H1 (cell line): ENCODE measurements at regions not wholly inside any gene's neighbourhood (a gene's known extent, or its start where the extent isn't known, plus 50 kb on each side); places are given as distances from the start of the nearest gene placed in this dataset.

ENCODE experiments used
- CTCF ChIA-PET: fragments of 300-600 bp; sonication (Branson Sonifier 250); formaldehyde crosslinking; loops from one replicate; lab custom pipeline; 2021; ENCODE audit not compliant: partially characterized antibody; lab: Charles Lee
- POLR2A ChIA-PET: fragments of 300-600 bp; sonication (Branson Sonifier 250); formaldehyde crosslinking; loops from one replicate; lab custom pipeline; 2021; ENCODE audit warnings: inconsistent platforms; ENCODE audit not compliant: partially characterized antibody; lab: Charles Lee
- DNase-seq, 2 experiments: peaks; one replicate each; pipeline versions ENCODE4 v3.0.0 to v3.0.0-alpha.2; 2010 to 2022; ENCODE audit warnings: low spot score in 2 of 2, low read depth in 1 of 2, mixed read lengths in 1 of 2
- FAIRE-seq: peaks from 2 replicates; lab custom pipeline; 2011; peaks lifted over from hg19 to GRCh38; lab: Jason Lieb, UNC
- H2AFZ ChIP-seq: 2 replicates; pipeline ENCODE4 v1.8.1; 2012; ENCODE audit warnings: low read length, inconsistent platforms
- H2AK5ac ChIP-seq: 2 replicates; pipeline ENCODE4 v1.6.1; 2013; ENCODE audit warnings: low read depth, low read length
- H2BK120ac ChIP-seq: replicated peaks from 2 replicates; pipeline ENCODE3; 2013; ENCODE audit warnings: low read depth, low read length, inconsistent platforms
- H2BK12ac ChIP-seq: 2 replicates; pipeline ENCODE4 v1.6.1; 2013; ENCODE audit warnings: low read depth, low read length
- H2BK15ac ChIP-seq: 2 replicates; pipeline ENCODE4 v1.6.1; 2013; ENCODE audit warnings: low read length
- H2BK20ac ChIP-seq: 2 replicates; pipeline ENCODE4 v1.6.1; 2013; ENCODE audit warnings: low read length
- H2BK5ac ChIP-seq: 2 replicates; pipeline ENCODE4 v1.6.1; 2013; ENCODE audit warnings: low read depth, low read length
- H3K14ac ChIP-seq: 2 replicates; pipeline ENCODE4 v1.6.1; 2013; ENCODE audit warnings: inconsistent platforms; ENCODE audit not compliant: insufficient read length
- H3K18ac ChIP-seq: 2 replicates; pipeline ENCODE4 v1.6.1; 2013; ENCODE audit warnings: low read length; ENCODE audit errors: extremely low read depth
- H3K23ac ChIP-seq: 2 replicates; pipeline ENCODE4 v1.6.1; 2013; ENCODE audit warnings: inconsistent platforms; ENCODE audit not compliant: insufficient read length
- H3K23me2 ChIP-seq: 2 replicates; pipeline ENCODE4 v1.6.1; 2013; ENCODE audit warnings: low read depth, low read length
- H3K27ac ChIP-seq: 2 replicates; pipeline ENCODE4 v1.6.1; 2011; ENCODE audit warnings: low read depth, low read length, inconsistent platforms
- H3K27me3 ChIP-seq, 4 experiments: replicated peaks in 1 of 4; 1 replicate in 1 of 4; 2 replicates in 3 of 4; pipeline versions ENCODE4 v1.6.1 to v1.8.1; 2011 to 2013; ENCODE audit warnings: low read length in 3 of 4, mild to moderate bottlenecking in 3 of 4, inconsistent platforms in 2 of 4, mixed read lengths in 2 of 4, moderate library complexity in 1 of 4; ENCODE audit not compliant: control insufficient read depth in 3 of 4, insufficient read depth in 3 of 4; ENCODE audit errors: extremely low read depth in 1 of 4
- H3K36me3 ChIP-seq, 4 experiments: 2 replicates each; pipeline versions ENCODE4 v1.6.1 to v1.8.1; 2011 to 2013; ENCODE audit warnings: mild to moderate bottlenecking in 4 of 4, low read length in 3 of 4, moderate library complexity in 2 of 4, control low read depth in 1 of 4, inconsistent platforms in 1 of 4; ENCODE audit not compliant: insufficient read depth in 4 of 4, control insufficient read depth in 2 of 4
- H3K4ac ChIP-seq: replicated peaks from 2 replicates; pipeline ENCODE3; 2013; ENCODE audit warnings: low read length, low read depth, mixed read lengths, inconsistent platforms; ENCODE audit not compliant: insufficient read length
- H3K4me1 ChIP-seq, 4 experiments: replicated peaks in 1 of 4; 1 replicate in 1 of 4; 2 replicates in 3 of 4; pipeline versions ENCODE4 v1.6.1 to v1.8.1; 2011 to 2013; ENCODE audit warnings: low read length in 3 of 4, inconsistent platforms in 2 of 4, mixed read lengths in 1 of 4; ENCODE audit not compliant: insufficient read depth in 4 of 4, control insufficient read depth in 3 of 4
- H3K4me2 ChIP-seq, 2 experiments: 2 replicates each; pipeline versions ENCODE4 v1.6.1 to v1.8.1; 2011 to 2013; ENCODE audit warnings: low read depth in 2 of 2, low read length in 2 of 2, control low read depth in 1 of 2, inconsistent platforms in 1 of 2, mild to moderate bottlenecking in 1 of 2; ENCODE audit not compliant: insufficient read depth in 1 of 2
- H3K4me3 ChIP-seq, 4 experiments: fragments of 200-600, 300-600 bp in 1 of 4; sonication (generic), shearing (Covaris generic), sonication (Bioruptor Twin) in 1 of 4; 2 replicates each; pipeline versions ENCODE4 v1.5.1 to v1.8.1; 2011 to 2016; ENCODE audit warnings: low read length in 4 of 4, low read depth in 3 of 4, control low read depth in 2 of 4, inconsistent platforms in 2 of 4, mild to moderate bottlenecking in 2 of 4, mixed read lengths in 1 of 4, moderate library complexity in 1 of 4; ENCODE audit not compliant: insufficient read depth in 2 of 4; ENCODE audit errors: extremely low read depth in 1 of 4
- H3K56ac ChIP-seq: replicated peaks from 2 replicates; pipeline ENCODE3; 2013; ENCODE audit warnings: low read depth, mild to moderate bottlenecking, mixed read lengths, low read length, inconsistent platforms; ENCODE audit not compliant: insufficient read length
- H3K79me1 ChIP-seq: 2 replicates; pipeline ENCODE4 v1.6.1; 2013; ENCODE audit warnings: low read depth, low read length, control low read depth
- H3K79me2 ChIP-seq, 2 experiments: 2 replicates each; pipeline versions ENCODE4 v1.6.1 to v1.8.1; 2012 to 2013; ENCODE audit warnings: low read length in 2 of 2, mild to moderate bottlenecking in 2 of 2, inconsistent platforms in 1 of 2; ENCODE audit not compliant: insufficient read depth in 2 of 2, control insufficient read depth in 1 of 2
- H3K9ac ChIP-seq, 4 experiments: replicated peaks in 1 of 4; 1 replicate in 1 of 4; 2 replicates in 3 of 4; pipeline versions ENCODE4 v1.6.1 to v1.8.1; 2011 to 2013; ENCODE audit warnings: low read depth in 3 of 4, low read length in 3 of 4, control low read depth in 2 of 4, mild to moderate bottlenecking in 2 of 4, moderate library complexity in 2 of 4, inconsistent platforms in 1 of 4; ENCODE audit errors: extremely low read depth in 1 of 4
- H3K9me3 ChIP-seq, 2 experiments: 2 replicates each; pipeline versions ENCODE4 v1.6.1 to v1.8.1; 2012 to 2013; ENCODE audit warnings: mild to moderate bottlenecking in 2 of 2, moderate library complexity in 2 of 2, control low read depth in 1 of 2, inconsistent platforms in 1 of 2, low read depth in 1 of 2, low read length in 1 of 2, mixed read lengths in 1 of 2; ENCODE audit not compliant: insufficient read depth in 2 of 2
- H4K20me1 ChIP-seq, 2 experiments: replicated peaks in 1 of 2; 2 replicates each; pipeline versions ENCODE3 to v1.8.1; 2011 to 2013; ENCODE audit warnings: inconsistent platforms in 2 of 2, low read length in 2 of 2, mild to moderate bottlenecking in 1 of 2; ENCODE audit not compliant: insufficient read depth in 2 of 2, control insufficient read depth in 1 of 2
- H4K5ac ChIP-seq: 2 replicates; pipeline ENCODE4 v1.6.1; 2013; ENCODE audit warnings: low read length, low read depth, mixed read lengths, inconsistent platforms; ENCODE audit not compliant: insufficient read length
- H4K8ac ChIP-seq: 2 replicates; pipeline ENCODE4 v1.8.0; 2013; ENCODE audit warnings: mild to moderate bottlenecking, moderate library complexity, low read length, inconsistent platforms; ENCODE audit not compliant: insufficient read depth; ENCODE audit errors: extremely low read depth
- H4K91ac ChIP-seq: replicated peaks from 2 replicates; pipeline ENCODE3; 2013; ENCODE audit warnings: low read length, mixed read lengths, inconsistent platforms; ENCODE audit not compliant: insufficient read length
- ATF3 ChIP-seq: IDR thresholded peaks from 2 replicates; pipeline ENCODE4 v1.6.1; 2011; ENCODE audit warnings: low read depth, mild to moderate bottlenecking, low read length; ENCODE audit not compliant: insufficient read depth
- JUND ChIP-seq: IDR thresholded peaks from 2 replicates; pipeline ENCODE4 v1.6.1; 2011; ENCODE audit warnings: mild to moderate bottlenecking, improper control_type of control experiment, low read length
- KDM1A ChIP-seq: fragments of 200-600, 300-600 bp; sonication (generic); IDR thresholded peaks from 2 replicates; pipeline ENCODE4 v1.7.1; 2016; ENCODE audit warnings: mild to moderate bottlenecking, low read length, borderline replicate concordance
- POLR2A ChIP-seq, 2 experiments: IDR thresholded peaks; 1 replicate in 1 of 2; 2 replicates in 1 of 2; pipeline ENCODE4 v1.6.1; 2011; ENCODE audit warnings: low read depth in 2 of 2, low read length in 2 of 2, mild to moderate bottlenecking in 2 of 2; ENCODE audit errors: control extremely low read depth in 1 of 2
- WGBS, 2 experiments: shearing (Covaris generic) in 1 of 2; methylation state at CpG; one replicate each; pipeline versions ENCODE4 v1.1.6 to v1.1.7; 2013 to 2015; ENCODE audit warnings: low lambda C conversion rate in 2 of 2, mixed read lengths in 2 of 2, inconsistent platforms in 1 of 2, low coverage in 1 of 2, missing lambda C conversion rate in 1 of 2; ENCODE audit not compliant: insufficient replicate concordance in 2 of 2, insufficient coverage in 1 of 2, insufficient read length in 1 of 2; ENCODE audit errors: extremely low coverage in 1 of 2, missing lambda C conversion rate in 1 of 2; 5-methylcytosine and 5-hydroxymethylcytosine counted together

DNA sequence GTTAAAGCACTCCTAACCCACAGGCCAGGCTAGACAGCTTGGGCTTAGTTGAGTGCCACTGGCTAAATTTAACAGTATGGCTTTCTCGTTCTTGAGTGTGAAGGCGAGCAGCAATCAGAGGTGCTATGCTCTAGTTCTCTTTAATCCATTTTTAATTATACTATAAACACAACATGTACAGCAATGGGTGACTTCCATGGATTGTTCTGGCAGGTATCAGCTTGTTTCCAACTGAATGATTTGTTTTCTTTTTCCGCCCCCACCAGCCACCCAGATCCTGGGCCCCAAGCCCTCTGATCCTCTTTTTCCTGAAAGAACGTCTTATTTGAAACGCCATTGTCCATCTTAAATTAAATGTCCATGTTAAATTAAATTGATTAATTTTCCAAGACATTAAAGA, 244.8 kb downstream of the IKZF2 start:
- Histone ChIP-seq H4K8ac (no peak overlapping the region), H3K23ac (no peak overlapping the region), H4K5ac (no peak overlapping the region), H4K20me1 (no peaks in the 10 kb centered on the region), H2BK5ac (no peak overlapping the region), H3K56ac (no peak overlapping the region), H4K91ac (no peak overlapping the region), H3K27me3 (no peaks in the 10 kb centered on the region), H3K27ac (no peak overlapping the region), H3K36me3 (no peaks in the 10 kb centered on the region), H3K4ac (no peak overlapping the region), H3K4me3 (no peak overlapping the region), H3K18ac (no peak overlapping the region), H3K23me2 (no peaks in the 10 kb centered on the region), H3K79me2 (no peaks in the 10 kb centered on the region), H3K9me3 (no peaks in the 10 kb centered on the region), H2BK12ac (no peak overlapping the region), H2BK20ac (no peak overlapping the region), H3K14ac (no peak overlapping the region), H2AK5ac (no peak overlapping the region), H2BK120ac (no peak overlapping the region), H3K4me1 (no peaks in the 10 kb centered on the region), H2AFZ (no peak overlapping the region), H3K79me1 (no peaks in the 10 kb centered on the region), H2BK15ac (no peak overlapping the region), H3K9ac (no peak overlapping the region), H3K4me2 (no peak overlapping the region)
- WGBS, 2 experiments, result 96% methylated on average over 5 of the region's 5 CpGs; no CpG with 5 or more reads in 1 of the 2 experiments
- TF ChIP-seq POLR2A (IDR thresholded peaks at IDR 0.05; ENCODE audit: control extremely low read depth in 1 of 2, low read depth in 2 of 2, low read length in 2 of 2) (no peak), ATF3 (no peak), KDM1A (no peak), JUND (no peak)
- ChIA-PET POLR2A (no interaction called here), CTCF (interaction anchor here (0.6 to 1.0 kb wide), 3 partner anchors 14 to 1102 kb away, joined by 3 to 4 read pairs (median 4); no protein-coding TSS in a partner anchor)
- DNase-seq (no peak), FAIRE-seq (no peak)
